Memory B cell (primary cell): ENCODE measurements at regions not wholly inside any gene's neighbourhood (a gene's known extent, or its start where the extent isn't known, plus 50 kb on each side); places are given as distances from the start of the nearest gene placed in this dataset.

ENCODE experiments used
- ATAC-seq: fragments of 150-1000 bp; cut with Tn5 transposase; 2 replicates; pipeline ENCODE4 v1.10.0; 2021; ENCODE audit warnings: low read depth, mild to moderate bottlenecking, moderate library complexity
- DNase-seq, 2 donors: peaks; one replicate each; pipeline ENCODE4 v3.0.0; 2022; ENCODE audit warnings: low spot score in 2 of 2
- H3K27ac Mint-ChIP-seq: one replicate; pipeline ENCODE4 v1.8.0; 2022; ENCODE audit warnings: mild to moderate bottlenecking, moderate library complexity, mixed read lengths
- H3K27me3 Mint-ChIP-seq: one replicate; pipeline ENCODE4 v1.8.0; 2022; ENCODE audit warnings: mixed read lengths
- H3K36me3 Mint-ChIP-seq: one replicate; pipeline ENCODE4 v1.8.0; 2022; ENCODE audit warnings: mild to moderate bottlenecking, mixed read lengths
- H3K4me1 Mint-ChIP-seq: one replicate; pipeline ENCODE4 v1.8.0; 2022; ENCODE audit warnings: mixed read lengths
- H3K4me3 Mint-ChIP-seq: one replicate; pipeline ENCODE4 v1.8.0; 2022; ENCODE audit warnings: mild to moderate bottlenecking, moderate library complexity, mixed read lengths
- H3K9me3 Mint-ChIP-seq: one replicate; pipeline ENCODE4 v1.8.0; 2022; ENCODE audit warnings: mixed read lengths

- H3K4me3 Mint-ChIP-seq, result no peak overlapping the region
- H3K36me3 Mint-ChIP-seq, result no peaks in the 10 kb centered on the region
- H3K27ac Mint-ChIP-seq, result no peak overlapping the region
- no peaks in the 10 kb centered on the region for H3K27me3 Mint-ChIP-seq
- ATAC-seq, result no peak
- H3K9me3 Mint-ChIP-seq, result peaks cover 1% of the 10 kb centered on the region
- no peak for DNase-seq
- H3K4me1 Mint-ChIP-seq, result no peaks in the 10 kb centered on the region
These were observed 123.0 kb upstream of the SVIL start for GRCh38 chr10:29757551-29758297.

GRCh38 chr10:29756451-29756850, 121.7 kb upstream of the SVIL start:
- H3K27ac Mint-ChIP-seq, result no peak overlapping the region
- ATAC-seq (no peak), DNase-seq (no peak)
- no peaks in the 10 kb centered on the region for H3K4me1 Mint-ChIP-seq
- no peaks in the 10 kb centered on the region for H3K36me3 Mint-ChIP-seq
- H3K27me3 Mint-ChIP-seq, result no peaks in the 10 kb centered on the region
- H3K9me3 Mint-ChIP-seq, result peaks cover 1% of the 10 kb centered on the region
- H3K4me3 Mint-ChIP-seq, result no peak overlapping the region

DNA sequence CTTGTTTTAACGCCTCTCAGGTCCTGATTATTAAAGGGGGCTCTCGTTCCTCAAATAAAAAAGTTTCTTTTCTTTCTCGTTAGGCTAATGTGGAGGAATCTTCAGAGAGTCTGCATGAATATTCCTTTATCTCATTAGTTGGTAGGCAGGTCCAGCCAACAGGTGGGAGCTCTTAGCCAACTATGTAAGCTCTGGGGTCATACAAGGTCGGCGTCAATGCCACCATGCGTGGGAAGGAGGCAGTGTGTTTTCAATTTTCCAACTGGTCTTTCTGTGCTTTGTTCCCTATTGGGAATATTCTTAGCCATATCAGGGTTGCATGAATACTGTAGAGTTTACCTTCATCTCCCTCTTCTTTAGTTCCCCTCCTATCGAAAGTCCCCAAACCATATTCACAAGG, 118.5 kb upstream of the SVIL start:
- Mint-ChIP-seq H3K27me3 (no peaks in the 10 kb centered on the region), H3K9me3 (no peaks in the 10 kb centered on the region), H3K4me3 (no peak overlapping the region), H3K27ac (no peak overlapping the region), H3K4me1 (no peaks in the 10 kb centered on the region), H3K36me3 (no peaks in the 10 kb centered on the region)
- no peak for ATAC-seq
- no peak for DNase-seq

DNA sequence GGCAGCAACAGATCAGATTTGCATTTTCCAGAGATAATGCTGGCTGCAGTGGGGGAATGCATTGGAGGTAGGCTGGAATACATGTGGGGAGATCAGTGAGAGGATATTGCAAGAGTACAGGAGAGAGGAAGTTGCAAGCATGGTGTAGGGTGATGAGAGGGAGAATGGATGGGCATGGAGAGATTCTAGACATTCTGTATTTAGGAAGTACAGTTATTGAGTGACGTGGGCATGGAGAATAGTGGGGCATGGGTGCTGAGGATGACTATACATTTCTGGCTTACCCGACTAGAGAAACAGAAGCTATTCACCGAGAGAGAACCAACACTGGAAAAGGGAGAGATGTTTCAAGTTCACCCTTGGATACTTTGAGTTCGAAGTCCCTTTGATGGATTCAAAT, 116.9 kb upstream of the SVIL start:
- no peaks in the 10 kb centered on the region for H3K27me3 Mint-ChIP-seq
- H3K27ac Mint-ChIP-seq, result no peak overlapping the region
- no peaks in the 10 kb centered on the region for H3K9me3 Mint-ChIP-seq
- H3K36me3 Mint-ChIP-seq, result no peaks in the 10 kb centered on the region
- ATAC-seq, result no peak
- H3K4me3 Mint-ChIP-seq, result no peak overlapping the region
- H3K4me1 Mint-ChIP-seq, result no peaks in the 10 kb centered on the region
- DNase-seq, result no peak

DNA sequence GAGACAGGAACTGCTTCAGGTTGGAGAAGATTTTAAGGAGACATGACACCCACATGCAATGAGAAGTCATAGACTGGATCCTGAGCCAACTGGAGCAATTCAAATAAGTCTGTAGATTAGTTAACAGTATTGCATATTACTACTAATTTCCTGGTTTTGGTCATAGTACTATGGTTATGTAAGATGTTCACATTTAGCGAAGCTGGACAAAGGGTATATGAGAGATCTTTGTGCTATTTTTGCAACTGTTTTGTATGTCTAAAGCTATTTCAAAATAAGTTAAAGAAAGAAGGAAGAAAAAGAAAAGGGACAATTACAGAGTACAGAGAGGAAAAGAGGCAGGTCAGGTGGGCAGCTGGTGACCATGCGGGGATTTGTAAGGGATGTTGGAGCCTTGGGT, 116.5 kb upstream of the SVIL start:
- Mint-ChIP-seq H3K4me3 (no peak overlapping the region), H3K27ac (no peak overlapping the region), H3K27me3 (no peaks in the 10 kb centered on the region), H3K4me1 (no peaks in the 10 kb centered on the region), H3K36me3 (no peaks in the 10 kb centered on the region), H3K9me3 (no peaks in the 10 kb centered on the region)
- ATAC-seq (no peak), DNase-seq (no peak)

- Mint-ChIP-seq H3K27me3 (no peaks in the 10 kb centered on the region), H3K36me3 (no peaks in the 10 kb centered on the region), H3K9me3 (no peaks in the 10 kb centered on the region), H3K4me1 (no peaks in the 10 kb centered on the region), H3K4me3 (no peak overlapping the region), H3K27ac (no peak overlapping the region)
- DNase-seq (no peak), ATAC-seq (no peak)
These were observed 114.4 kb upstream of the SVIL start for GRCh38 chr10:29749150-29749549.

- Mint-ChIP-seq H3K9me3 (no peaks in the 10 kb centered on the region), H3K4me1 (no peaks in the 10 kb centered on the region), H3K4me3 (no peak overlapping the region), H3K36me3 (no peaks in the 10 kb centered on the region), H3K27me3 (no peaks in the 10 kb centered on the region), H3K27ac (no peak overlapping the region)
- ATAC-seq (no peak), DNase-seq (no peak)
These were observed 113.4 kb upstream of the SVIL start for GRCh38 chr10:29748109-29748650.

DNA sequence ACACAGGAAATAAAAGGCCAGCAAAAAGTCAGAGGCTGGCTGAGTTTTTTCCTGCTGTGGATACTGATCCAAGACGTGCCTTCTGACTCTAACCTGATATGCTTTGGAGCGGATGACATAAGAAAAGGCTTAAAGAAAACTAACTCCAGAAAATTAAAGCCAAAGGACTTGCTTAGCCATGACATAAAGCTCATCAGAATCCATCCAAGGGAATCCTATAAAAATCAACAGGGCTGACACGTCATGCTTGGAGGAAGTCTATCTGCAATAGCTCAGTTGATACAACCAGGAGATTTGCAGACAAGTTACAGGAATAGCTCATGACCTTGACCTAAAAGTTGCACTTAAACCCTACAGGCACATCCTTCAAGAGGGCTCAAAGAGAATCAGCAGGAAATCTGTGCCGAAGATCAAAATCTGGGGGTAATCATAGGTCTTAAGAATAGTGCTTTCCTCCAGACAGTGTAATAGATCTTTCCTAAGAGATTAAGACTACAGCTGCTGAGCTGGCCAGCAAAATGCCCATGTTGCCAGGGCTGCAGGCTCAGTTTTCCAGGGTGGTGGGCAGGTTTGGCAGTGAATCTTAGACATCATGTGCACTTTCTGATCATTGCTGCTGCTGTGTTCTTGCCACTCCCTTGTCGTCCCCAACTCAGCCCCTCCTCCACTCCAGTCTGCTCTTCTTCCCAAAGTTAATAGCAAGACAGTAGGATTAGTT, 111.5 kb upstream of the SVIL start:
- Mint-ChIP-seq H3K9me3 (no peaks in the 10 kb centered on the region), H3K36me3 (no peaks in the 10 kb centered on the region), H3K4me1 (no peaks in the 10 kb centered on the region), H3K4me3 (no peak overlapping the region), H3K27me3 (no peaks in the 10 kb centered on the region), H3K27ac (no peak overlapping the region)
- no peak for DNase-seq
- no peak for ATAC-seq

GRCh38 chr10:29740981-29741545, 106.3 kb upstream of the SVIL start:
- Mint-ChIP-seq H3K9me3 (peaks cover 2% of the 10 kb centered on the region), H3K27me3 (peaks cover 11% of the 10 kb centered on the region), H3K4me1 (no peaks in the 10 kb centered on the region), H3K27ac (no peak overlapping the region), H3K36me3 (no peaks in the 10 kb centered on the region), H3K4me3 (no peak overlapping the region)
- ATAC-seq (no peak), DNase-seq (no peak)

DNA sequence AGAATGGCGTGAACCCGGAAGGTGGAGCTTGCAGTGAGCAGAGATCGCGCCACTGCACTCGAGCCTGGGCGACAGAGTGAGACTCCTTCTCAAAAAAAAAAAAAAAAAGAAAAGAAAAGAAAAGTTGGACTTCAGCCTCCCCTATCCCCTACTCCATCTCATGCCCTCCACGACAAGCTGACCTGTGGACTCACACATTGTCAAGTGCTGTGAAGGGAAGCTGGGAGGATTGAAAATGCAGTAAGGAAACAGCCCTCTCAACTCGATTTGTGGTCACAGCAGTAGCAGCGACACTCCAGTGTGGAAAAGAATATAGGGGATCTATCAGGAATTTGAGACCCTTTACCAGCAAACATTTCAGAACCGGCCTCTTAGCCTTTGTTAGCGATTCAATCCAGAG, 103.6 kb upstream of the SVIL start:
- no peak overlapping the region for H3K27ac Mint-ChIP-seq
- H3K27me3 Mint-ChIP-seq, result peaks cover 11% of the 10 kb centered on the region
- H3K36me3 Mint-ChIP-seq, result no peaks in the 10 kb centered on the region
- no peak overlapping the region for H3K4me3 Mint-ChIP-seq
- no peaks in the 10 kb centered on the region for H3K4me1 Mint-ChIP-seq
- H3K9me3 Mint-ChIP-seq, result peaks cover 2% of the 10 kb centered on the region
- DNase-seq (no peak), ATAC-seq (no peak)

- Mint-ChIP-seq H3K36me3 (no peaks in the 10 kb centered on the region), H3K27me3 (peaks cover 11% of the 10 kb centered on the region), H3K4me1 (no peaks in the 10 kb centered on the region), H3K9me3 (peaks cover 2% of the 10 kb centered on the region), H3K4me3 (peak overlapping the region; percentile 63), H3K27ac (no peak overlapping the region)
- ATAC-seq (no peak), DNase-seq (no peak)
These were observed 102.4 kb upstream of the SVIL start for GRCh38 chr10:29737074-29737593.

DNA sequence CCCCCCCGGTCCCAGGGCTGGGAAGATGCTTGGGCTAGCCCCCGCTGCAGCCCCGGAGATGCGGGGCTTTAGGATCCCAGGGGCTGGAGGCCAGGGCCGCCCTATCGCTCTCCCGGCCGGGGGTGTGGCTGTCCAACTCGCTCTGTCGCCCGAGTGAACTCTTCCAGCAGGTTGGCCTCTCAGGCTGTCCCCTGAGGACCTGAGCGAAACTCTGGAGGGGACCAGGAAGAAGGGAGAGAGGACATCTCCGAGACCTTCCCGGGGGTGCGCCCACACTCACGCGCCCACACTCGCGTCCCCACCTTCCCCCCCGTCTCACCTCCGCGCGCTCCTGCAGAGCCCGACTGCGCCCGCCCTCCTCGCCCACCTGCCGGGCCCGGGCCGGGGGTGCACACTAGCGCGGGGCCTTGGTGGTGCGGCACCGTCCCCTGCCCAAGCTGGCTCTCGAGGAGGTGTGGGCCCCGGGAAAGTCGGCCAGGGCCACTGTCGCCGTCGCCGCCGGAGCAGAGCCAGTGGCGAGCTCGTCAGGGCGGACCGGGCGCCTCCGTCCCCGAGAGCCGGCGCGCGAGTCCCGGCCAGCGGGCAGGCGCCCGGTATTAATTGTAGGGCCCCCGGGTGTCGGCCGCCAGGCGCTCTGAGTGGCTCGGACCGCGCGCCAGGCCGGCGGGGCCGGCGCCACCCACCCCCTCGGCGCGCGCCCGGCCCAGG, 101.7 kb upstream of the SVIL start:
- H3K9me3 Mint-ChIP-seq, result peaks cover 2% of the 10 kb centered on the region
- no peak overlapping the region for H3K27ac Mint-ChIP-seq
- peak overlapping the region; percentile 72 for H3K4me3 Mint-ChIP-seq
- peaks cover 11% of the 10 kb centered on the region for H3K27me3 Mint-ChIP-seq
- no peaks in the 10 kb centered on the region for H3K36me3 Mint-ChIP-seq
- ATAC-seq (no peak), DNase-seq (no peak)
- H3K4me1 Mint-ChIP-seq, result no peaks in the 10 kb centered on the region

GRCh38 chr10:29735628-29736365, 101.0 kb upstream of the SVIL start:
- peak; percentile 25 to 27 for DNase-seq
- no peak overlapping the region for H3K27ac Mint-ChIP-seq
- H3K9me3 Mint-ChIP-seq, result peaks cover 2% of the 10 kb centered on the region
- H3K4me3 Mint-ChIP-seq, result peak overlapping the region; percentile 72
- H3K27me3 Mint-ChIP-seq, result peaks cover 11% of the 10 kb centered on the region
- ATAC-seq, result peak; percentile 85
- no peaks in the 10 kb centered on the region for H3K4me1 Mint-ChIP-seq
- no peaks in the 10 kb centered on the region for H3K36me3 Mint-ChIP-seq
